ENCODE measurements at regions not wholly inside any gene's neighbourhood (a gene's known extent, or its start where the extent isn't known, plus 50 kb on each side); places are given as distances from the start of the nearest gene placed in this dataset.

DNA sequence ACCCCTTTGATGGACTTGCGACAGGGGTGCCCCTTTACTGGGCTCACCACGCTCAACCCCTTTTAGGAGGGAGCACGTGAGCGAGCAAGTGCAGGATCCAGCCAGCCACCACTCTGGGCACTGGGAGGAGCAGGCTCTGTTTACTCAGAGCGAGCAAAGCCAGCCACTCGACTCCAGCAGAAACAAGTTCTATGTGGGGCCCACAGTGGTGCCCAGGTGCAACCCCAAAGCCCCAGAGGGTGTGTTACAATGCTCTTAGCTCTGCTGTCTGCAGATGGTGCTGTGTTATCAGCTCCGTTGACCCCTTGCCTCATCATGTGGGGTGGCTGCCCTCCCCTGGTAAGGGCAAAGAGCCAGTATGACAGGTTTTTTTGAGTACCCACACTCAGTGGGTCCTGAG, 120.3 kb upstream of the SUCLG2 start:
- TF ChIP-seq, protein P1, sequence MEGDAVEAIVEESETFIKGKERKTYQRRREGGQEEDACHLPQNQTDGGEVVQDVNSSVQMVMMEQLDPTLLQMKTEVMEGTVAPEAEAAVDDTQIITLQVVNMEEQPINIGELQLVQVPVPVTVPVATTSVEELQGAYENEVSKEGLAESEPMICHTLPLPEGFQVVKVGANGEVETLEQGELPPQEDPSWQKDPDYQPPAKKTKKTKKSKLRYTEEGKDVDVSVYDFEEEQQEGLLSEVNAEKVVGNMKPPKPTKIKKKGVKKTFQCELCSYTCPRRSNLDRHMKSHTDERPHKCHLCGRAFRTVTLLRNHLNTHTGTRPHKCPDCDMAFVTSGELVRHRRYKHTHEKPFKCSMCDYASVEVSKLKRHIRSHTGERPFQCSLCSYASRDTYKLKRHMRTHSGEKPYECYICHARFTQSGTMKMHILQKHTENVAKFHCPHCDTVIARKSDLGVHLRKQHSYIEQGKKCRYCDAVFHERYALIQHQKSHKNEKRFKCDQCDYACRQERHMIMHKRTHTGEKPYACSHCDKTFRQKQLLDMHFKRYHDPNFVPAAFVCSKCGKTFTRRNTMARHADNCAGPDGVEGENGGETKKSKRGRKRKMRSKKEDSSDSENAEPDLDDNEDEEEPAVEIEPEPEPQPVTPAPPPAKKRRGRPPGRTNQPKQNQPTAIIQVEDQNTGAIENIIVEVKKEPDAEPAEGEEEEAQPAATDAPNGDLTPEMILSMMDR (IDR thresholded peaks at IDR 0.05; ENCODE audit: insufficient read depth, low read depth, low read length), result no peak

DNA sequence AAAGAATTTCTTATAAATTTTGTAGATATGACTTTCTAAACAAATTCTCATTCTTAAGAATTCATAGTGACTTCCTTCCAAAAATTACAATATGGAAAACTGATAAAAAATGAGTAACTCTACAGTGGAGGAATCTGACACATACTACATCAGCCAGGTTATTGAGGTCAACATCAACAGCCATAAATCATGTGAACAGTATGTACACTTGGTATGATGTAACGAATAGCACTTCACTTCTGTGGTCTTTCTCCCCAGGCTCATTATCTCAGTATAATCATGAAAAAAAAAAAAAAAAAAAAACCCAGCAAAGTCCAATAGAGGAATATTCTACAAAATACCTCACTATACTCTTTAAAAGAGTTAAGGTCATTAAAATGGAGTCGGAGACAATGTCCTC, 111.2 kb upstream of the SUCLG2 start:
- H3K27me3 ChIP-seq (ENCODE audit: control insufficient read depth, insufficient read depth, low read length), result no peaks in the 10 kb centered on the region
- no peaks in the 10 kb centered on the region for H3K36me3 ChIP-seq (ENCODE audit: control insufficient read depth, insufficient read depth, low read length)
- H3K4me3 ChIP-seq (ENCODE audit: low read depth, low read length), result no peak overlapping the region
- DNase-seq (ENCODE audit: low read depth), result no peak
- POLR2A ChIA-PET, result no interaction called here
- CTCF ChIA-PET, result no interaction called here
- TF ChIP-seq, protein P1 (IDR thresholded peaks at IDR 0.05; ENCODE audit: insufficient read depth, low read depth, low read length), result no peak

More for the DNA sequence above, 120.3 kb upstream of the SUCLG2 start:
- ChIA-PET POLR2A (no interaction called here), CTCF (no interaction called here)
- no peak for DNase-seq (ENCODE audit: low read depth)
- no peak overlapping the region for H3K4me3 ChIP-seq (ENCODE audit: low read depth, low read length)
- no peaks in the 10 kb centered on the region; the same call in 1 of the 2 replicates for H3K27me3 ChIP-seq (ENCODE audit: control insufficient read depth, insufficient read depth, low read length)
- H3K36me3 ChIP-seq (ENCODE audit: control insufficient read depth, insufficient read depth, low read length), result no peaks in the 10 kb centered on the region

DNA sequence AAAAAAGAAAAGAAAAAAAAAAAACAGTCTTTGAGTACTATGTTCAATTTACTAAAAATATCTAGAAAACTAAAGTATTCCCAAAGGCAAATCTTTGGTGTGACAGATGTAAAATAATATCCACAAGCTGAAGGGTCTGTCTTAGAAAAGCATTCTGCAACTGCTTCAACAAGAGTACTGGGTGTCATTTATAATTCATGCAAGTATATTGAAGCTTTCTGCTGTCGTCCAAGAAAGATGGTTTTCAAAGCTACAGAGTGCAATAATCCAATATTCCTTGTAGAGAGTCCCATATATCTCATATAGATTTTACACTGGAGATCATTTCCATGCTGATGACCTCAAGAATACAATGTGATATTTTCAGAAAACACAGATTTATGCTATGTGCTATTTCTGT, 90.9 kb upstream of the SUCLG2 start:
- H3K4me3 ChIP-seq (ENCODE audit: low read depth, low read length), result no peak overlapping the region
- no peaks in the 10 kb centered on the region for H3K36me3 ChIP-seq (ENCODE audit: control insufficient read depth, insufficient read depth, low read length)
- ChIA-PET CTCF (no interaction called here), POLR2A (no interaction called here)
- H3K27me3 ChIP-seq (ENCODE audit: control insufficient read depth, insufficient read depth, low read length), result no peaks in the 10 kb centered on the region
- TF ChIP-seq, protein P1 (IDR thresholded peaks at IDR 0.05; ENCODE audit: insufficient read depth, low read depth, low read length), result no peak
- no peak for DNase-seq (ENCODE audit: low read depth)

- POLR2A ChIA-PET, result interaction anchor here (0.6 kb wide), 1 partner anchor 334 kb away, joined by 4 read pairs; no protein-coding TSS in a partner anchor
- no peak overlapping the region for H3K4me3 ChIP-seq (ENCODE audit: low read depth, low read length)
- no peak for DNase-seq (ENCODE audit: low read depth)
- H3K36me3 ChIP-seq (ENCODE audit: control insufficient read depth, insufficient read depth, low read length), result no peaks in the 10 kb centered on the region
- TF ChIP-seq, protein P1 (IDR thresholded peaks at IDR 0.05; ENCODE audit: insufficient read depth, low read depth, low read length), result no peak
- no peaks in the 10 kb centered on the region for H3K27me3 ChIP-seq (ENCODE audit: control insufficient read depth, insufficient read depth, low read length)
- CTCF ChIA-PET, result no interaction called here
Observed at GRCh38 chr3:67744699-67745098, 90.3 kb upstream of the SUCLG2 start.

DNA sequence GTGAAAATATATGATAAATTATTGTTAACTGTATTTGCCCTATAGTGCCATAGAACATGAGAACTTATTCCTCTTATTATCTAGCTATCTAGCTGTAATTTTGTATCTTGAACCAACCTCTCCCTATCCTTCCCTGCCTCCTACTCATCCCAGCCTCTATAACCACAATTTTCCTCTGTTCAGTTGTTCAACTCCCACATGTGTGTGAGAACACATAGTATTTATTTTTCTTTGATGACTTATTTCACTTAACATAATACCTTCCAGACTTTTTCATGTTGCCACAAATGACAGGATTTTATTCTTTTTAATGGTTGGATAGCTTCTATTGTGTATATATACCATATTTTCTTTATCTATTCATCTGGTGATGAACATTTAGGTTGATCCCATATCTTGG, 85.4 kb upstream of the SUCLG2 start:
- DNase-seq (ENCODE audit: low read depth), result no peak
- TF ChIP-seq, protein P1 (IDR thresholded peaks at IDR 0.05; ENCODE audit: insufficient read depth, low read depth, low read length), result no peak
- H3K27me3 ChIP-seq (ENCODE audit: control insufficient read depth, insufficient read depth, low read length), result no peaks in the 10 kb centered on the region
- H3K36me3 ChIP-seq (ENCODE audit: control insufficient read depth, insufficient read depth, low read length), result no peaks in the 10 kb centered on the region
- H3K4me3 ChIP-seq (ENCODE audit: low read depth, low read length), result no peak overlapping the region
- CTCF ChIA-PET, result no interaction called here
- POLR2A ChIA-PET, result no interaction called here
